Psoas muscle (tissue), 7 donors: ENCODE measurements at regions not wholly inside any gene's neighbourhood (a gene's known extent, or its start where the extent isn't known, plus 50 kb on each side); places are given as distances from the start of the nearest gene placed in this dataset.
"Not testable (repeated sequence)": the region's sequence is repeated elsewhere in the genome, so short reads cannot be mapped to it uniquely, and the experiment has no call there.

Experiments used
- ATAC-seq, 4 donors: fragments of 200-7000 bp; cut with Tn5 transposase; one replicate each; pipeline ENCODE4 v1.9.1; 2020; ENCODE audit warnings: moderate library complexity in 3 of 4, mild to moderate bottlenecking in 2 of 4
- DNase-seq, 2 donors: peaks; one replicate each; pipeline ENCODE4 v3.0.0-alpha.2; 2020
- H3K27ac ChIP-seq: fragments of 200-600 bp; one replicate; pipeline ENCODE4 v1.8.0; 2022
- H3K27me3 ChIP-seq, 3 donors: fragments of 200-600 bp in 1 of 3; one replicate each; pipeline versions ENCODE4 v1.6.1 to v1.8.0; 2013 to 2022; ENCODE audit warnings: low read length in 2 of 3, mild to moderate bottlenecking in 2 of 3, moderate library complexity in 1 of 3; ENCODE audit not compliant: insufficient read depth in 3 of 3
- H3K36me3 ChIP-seq, 2 donors: fragments of 200-600 bp in 1 of 2; one replicate each; pipeline versions ENCODE4 v1.6.1 to v1.8.0; 2013 to 2022; ENCODE audit warnings: low read depth in 1 of 2, mild to moderate bottlenecking in 1 of 2, moderate library complexity in 1 of 2; ENCODE audit not compliant: insufficient read depth in 1 of 2
- H3K4me1 ChIP-seq: fragments of 200-600 bp; one replicate; pipeline ENCODE4 v1.8.0; 2022
- H3K4me3 ChIP-seq: fragments of 200-600 bp; one replicate; pipeline ENCODE4 v1.8.0; 2022; ENCODE audit warnings: mild to moderate bottlenecking
- H3K9me3 ChIP-seq: fragments of 200-600 bp; one replicate; pipeline ENCODE4 v1.8.0; 2022
- CTCF ChIP-seq: fragments of 200-600 bp; IDR thresholded peaks from one replicate; pipeline ENCODE4 v1.8.0; 2022; ENCODE audit warnings: antibody characterized with exemption
- WGBS, 3 donors: extraction: QIAGEN DNeasy Blood & Tissue Kit; methylation state at CpG; one replicate each; pipeline versions ENCODE4 v1.1.6 to v1.1.7; 2013; 5-methylcytosine and 5-hydroxymethylcytosine counted together
- intact Hi-C, 2 donors: fragments of 100-400 bp; cut with DNase I; formaldehyde crosslinking; loops; one replicate each; pipeline versions ENCODE4 v1.11.0 to v1.14.2; 2022
- donor health status: healthy with polysubstance abuse.
- donor health status: DM: no; HTN: no; CAD: no; lungs with moderate emphysema.
- donor health status: Bipolar disorder and iron deficiency.
- donor health status: healthy.
- donor health status: DM: yes; HTN: yes; CAD: no.
- donor health status: DM: no; HTN: no; CAD: no.
- donor health status: DM: yes; HTN: yes; CAD: no.

DNA sequence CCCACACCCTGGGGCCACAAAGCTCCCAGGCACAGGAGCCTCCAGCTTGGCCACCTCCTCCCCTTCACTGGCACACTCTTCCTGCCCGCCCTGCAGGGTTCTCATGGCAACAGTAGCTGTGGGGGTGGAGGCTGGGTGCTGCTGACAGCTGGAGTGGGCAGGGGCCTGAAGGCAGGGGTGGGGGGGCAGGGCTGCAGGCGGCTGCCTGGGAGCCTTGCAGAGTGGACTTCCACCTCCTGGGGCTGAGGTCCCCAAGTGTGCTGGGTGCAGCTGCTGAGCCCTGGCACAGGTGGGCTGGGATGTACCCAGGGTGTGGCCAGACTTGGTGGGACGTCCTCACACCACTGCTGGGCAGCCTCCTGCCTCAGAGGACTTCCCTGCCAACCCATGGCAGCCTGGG lies 254.8 kb downstream of the ANKRD30B start:
- H3K4me1 ChIP-seq, ATAC-seq, H3K27ac ChIP-seq, H3K4me3 ChIP-seq, H3K9me3 ChIP-seq, DNase-seq, intact Hi-C loops, H3K27me3 ChIP-seq, H3K36me3 ChIP-seq: not testable (repeated sequence)
- 36 to 62% (median 45%) methylated on average over 2 to 3 of the region's 3 CpGs for WGBS, 3 donors

DNA sequence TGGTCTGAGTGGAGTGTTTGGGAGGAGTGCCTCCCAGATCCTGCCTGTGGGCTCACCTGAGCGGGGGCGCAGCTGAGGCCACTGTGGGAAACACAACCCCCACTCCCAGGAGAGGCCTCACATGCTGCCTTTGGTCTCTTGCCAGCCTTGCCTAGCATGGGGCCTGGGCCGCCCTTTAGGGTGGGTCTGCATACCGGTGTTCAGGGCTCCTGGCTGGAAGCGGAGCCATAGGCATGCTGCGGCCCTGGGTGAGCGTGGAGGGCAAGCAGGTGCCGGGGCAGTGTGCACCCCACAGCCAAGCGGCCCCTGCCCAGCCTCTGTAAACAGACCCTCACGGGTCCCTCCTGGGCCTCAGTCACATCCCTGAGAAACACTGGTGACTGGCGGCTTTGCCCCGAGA lies 255.3 kb downstream of the ANKRD30B start:
- H3K9me3 ChIP-seq, H3K4me1 ChIP-seq, H3K4me3 ChIP-seq, intact Hi-C loops, H3K36me3 ChIP-seq, H3K27me3 ChIP-seq, ATAC-seq, H3K27ac ChIP-seq, DNase-seq: not testable (repeated sequence)
- 94 to 97% (median 95%) methylated on average over 8 to 12 of the region's 12 CpGs for WGBS, 3 donors

- intact Hi-C loops, DNase-seq: not testable (repeated sequence)
Measured at GRCh38 chr18:15003636-15004269, 255.8 kb downstream of the ANKRD30B start.

DNA sequence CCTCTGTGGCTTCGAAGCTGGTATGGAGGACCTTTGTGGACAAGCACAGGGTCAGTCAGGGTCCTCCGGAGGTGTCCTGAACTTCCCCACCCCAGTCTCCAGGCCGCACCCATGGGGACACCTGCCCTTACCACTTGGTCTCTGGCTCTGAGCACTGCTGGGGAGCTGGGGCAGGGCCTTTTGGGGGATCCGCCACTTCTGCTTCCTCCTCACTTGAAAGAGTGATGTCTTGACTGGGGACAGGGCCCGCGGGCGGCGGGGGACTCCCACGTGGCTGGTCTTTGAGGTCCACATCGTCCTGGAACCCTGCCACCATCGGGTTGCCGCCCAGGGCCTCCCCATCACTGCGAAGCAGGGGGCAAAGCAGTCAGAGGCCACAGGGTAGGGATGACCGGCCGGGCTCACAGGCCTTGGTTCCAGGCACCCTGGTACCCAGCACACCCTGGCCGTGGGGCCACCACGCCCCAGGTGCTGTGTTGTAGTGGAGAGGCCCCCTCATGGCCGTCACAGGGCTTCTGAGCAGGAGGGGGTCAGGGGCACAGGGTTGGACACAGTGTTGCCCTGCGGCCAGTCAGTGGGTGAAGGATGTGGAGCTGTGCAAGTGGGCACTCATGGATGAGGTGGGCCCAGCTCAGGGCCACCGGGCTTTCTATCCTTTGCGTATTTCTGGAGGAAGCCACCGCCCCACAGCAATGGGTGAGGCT lies 256.4 kb downstream of the ANKRD30B start:
- DNase-seq, H3K27me3 ChIP-seq: not testable (repeated sequence)

More at GRCh38 chr18:15003636-15004269, 255.8 kb downstream of the ANKRD30B start:
- not testable (repeated sequence) for H3K36me3 ChIP-seq, ATAC-seq, H3K4me3 ChIP-seq, H3K4me1 ChIP-seq, H3K27ac ChIP-seq, H3K9me3 ChIP-seq, H3K27me3 ChIP-seq
- WGBS, 3 donors: 86 to 90% (median 89%) methylated on average over 16 to 18 of the region's 18 CpGs

GRCh38 chr18:15005313-15006130 lies 257.6 kb downstream of the ANKRD30B start:
- H3K4me1 ChIP-seq: no peaks in the 10 kb centered on the region
- ATAC-seq: no peak

More for the DNA sequence above, 256.4 kb downstream of the ANKRD30B start:
- H3K4me1 ChIP-seq, ATAC-seq, H3K36me3 ChIP-seq, H3K27ac ChIP-seq, intact Hi-C loops, H3K4me3 ChIP-seq, H3K9me3 ChIP-seq: not testable (repeated sequence)
- WGBS, 3 donors: 86 to 87% (median 87%) methylated on average over 21 to 22 of the region's 22 CpGs

DNA sequence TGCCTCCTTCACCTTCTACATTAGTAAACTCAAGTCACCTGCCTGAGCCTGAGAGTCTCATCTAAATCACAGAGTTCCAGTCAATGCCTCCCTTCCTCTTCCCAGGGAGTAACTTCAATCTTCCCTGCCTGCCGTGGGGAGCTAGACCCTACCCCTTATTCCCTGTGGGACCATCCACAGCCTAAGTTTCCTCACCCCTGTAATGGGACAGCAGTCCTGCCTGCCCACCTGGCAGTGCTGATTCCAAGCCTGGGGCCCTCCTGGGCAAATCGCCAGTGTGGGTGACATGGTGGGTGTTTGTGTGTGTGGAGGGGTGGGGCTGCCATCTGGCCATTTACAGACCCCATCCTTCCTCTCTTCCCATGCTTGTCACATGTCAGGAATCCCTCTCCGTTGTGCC lies 258.6 kb downstream of the ANKRD30B start:
- DNase-seq, H3K4me3 ChIP-seq, H3K4me1 ChIP-seq, H3K36me3 ChIP-seq, intact Hi-C loops, H3K27ac ChIP-seq, H3K9me3 ChIP-seq, ATAC-seq, H3K27me3 ChIP-seq: not testable (repeated sequence)
- WGBS, 3 donors: 67 to 85% (median 71%) methylated on average over 3 of the region's 3 CpGs

More at GRCh38 chr18:15005313-15006130, 257.6 kb downstream of the ANKRD30B start:
- H3K9me3 ChIP-seq: no peaks in the 10 kb centered on the region
- WGBS, 3 donors: 83 to 87% (median 85%) methylated on average over 21 to 28 of the region's 28 CpGs
- no peaks in the 10 kb centered on the region for H3K27me3 ChIP-seq
- intact Hi-C loops: no loop called here
- H3K4me3 ChIP-seq: no peak overlapping the region
- no peak for TF ChIP-seq CTCF
- no peak overlapping the region for H3K27ac ChIP-seq
- DNase-seq: no peak
- no peaks in the 10 kb centered on the region for H3K36me3 ChIP-seq

DNA sequence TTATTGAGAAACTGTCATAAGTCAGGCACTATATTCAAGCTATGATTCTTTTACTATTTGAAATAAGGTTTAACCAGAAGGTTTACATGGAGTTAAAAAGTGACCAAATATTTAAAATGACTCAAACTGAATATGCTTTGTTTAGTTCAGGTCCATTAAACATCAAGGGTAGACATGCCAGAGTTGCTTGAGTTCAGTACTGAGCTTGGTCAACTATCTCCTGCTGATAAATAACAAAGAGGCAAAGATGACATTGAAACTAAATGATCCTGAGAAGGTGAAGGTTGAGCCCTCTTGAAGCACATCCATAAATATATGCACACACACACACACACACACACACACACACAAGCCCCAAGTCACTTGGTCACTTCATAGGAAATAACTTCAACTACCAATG lies 278.1 kb downstream of the ANKRD30B start:
- not testable (repeated sequence) for H3K27ac ChIP-seq, H3K4me3 ChIP-seq

More for the DNA sequence above, 278.1 kb downstream of the ANKRD30B start:
- ATAC-seq, H3K27me3 ChIP-seq, intact Hi-C loops, H3K36me3 ChIP-seq, H3K9me3 ChIP-seq, H3K4me1 ChIP-seq, DNase-seq: not testable (repeated sequence)
